AG04449 (cell line): ENCODE measurements at regions not wholly inside any gene's neighbourhood (a gene's known extent, or its start where the extent isn't known, plus 50 kb on each side); places are given as distances from the start of the nearest gene placed in this dataset.

Experiments
- CTCF ChIA-PET: fragments of 350-600 bp; formaldehyde crosslinking; extraction: SDS; loops from one replicate; lab custom pipeline; 2021; ENCODE audit warnings: antibody characterized with exemption; lab: Yijun Ruan, JAX
- POLR2A ChIA-PET: fragments of 400-600, 350-600 bp; formaldehyde crosslinking; extraction: SDS; loops from one replicate; lab custom pipeline; 2020; ENCODE audit warnings: antibody characterized with exemption, inconsistent platforms; lab: Yijun Ruan, JAX
- DNase-seq: peaks from one replicate; pipeline ENCODE4 v3.0.0-alpha.2; 2010; ENCODE audit warnings: low read depth, low spot score
- H3K4me3 ChIP-seq: 2 replicates; pipeline ENCODE4 v1.5.1; 2011; ENCODE audit warnings: low read depth, mild to moderate bottlenecking, control low read depth, low read length
- CTCF ChIP-seq: IDR thresholded peaks from one replicate; pipeline ENCODE4 v1.5.1; 2011; ENCODE audit warnings: mild to moderate bottlenecking, moderate library complexity, low read length, control low read depth, inconsistent platforms; ENCODE audit not compliant: insufficient read depth; ENCODE audit errors: missing control alignments

DNA sequence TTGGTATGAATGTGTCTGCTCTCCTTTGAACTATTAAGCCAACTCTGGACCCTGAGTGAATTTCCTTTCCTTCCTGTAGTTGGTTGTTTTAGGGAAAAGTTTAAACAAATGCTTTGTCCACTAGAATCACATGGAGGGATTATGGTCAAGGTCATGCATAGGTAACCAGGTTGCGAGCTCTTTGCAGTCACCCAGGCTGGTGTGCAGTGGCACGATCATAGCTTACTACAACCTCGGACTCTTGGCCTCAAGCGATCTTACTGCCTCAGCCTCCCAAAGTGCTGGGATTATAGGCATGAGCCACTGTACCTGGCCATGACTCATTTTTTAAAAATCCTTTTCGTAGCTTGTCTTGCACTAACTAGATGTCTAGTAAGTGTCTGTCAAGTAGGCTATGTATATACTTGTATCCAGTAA is 88.0 kb upstream of the SOX4 start:
- no peak for TF ChIP-seq CTCF
- H3K4me3 ChIP-seq, result no peak overlapping the region
- CTCF ChIA-PET, result no interaction called here
- no peak for DNase-seq
- POLR2A ChIA-PET, result no interaction called here

DNA sequence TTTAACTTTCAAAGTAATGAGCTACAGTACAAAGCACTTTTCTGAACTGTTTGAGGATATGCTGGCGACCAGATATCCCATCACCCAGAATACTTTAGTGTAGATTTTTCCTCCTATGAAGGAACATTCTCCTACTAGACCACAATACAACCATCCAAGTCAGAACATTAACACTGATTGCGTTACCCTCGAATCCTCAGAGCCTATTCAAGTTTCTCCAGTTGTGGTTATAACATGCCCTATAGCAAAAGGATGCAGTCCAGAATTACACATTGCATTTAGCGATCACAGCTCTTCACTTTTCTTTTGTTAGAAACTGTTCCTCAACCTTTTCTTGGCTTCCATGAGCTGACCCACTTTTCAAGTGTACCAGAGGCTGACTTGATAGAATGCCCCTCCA is 87.4 kb upstream of the SOX4 start:
- POLR2A ChIA-PET, result interaction anchor here (0.6 kb wide), 1 partner anchor 17 kb away, joined by 3 read pairs; no protein-coding TSS in a partner anchor
- TF ChIP-seq CTCF, result no peak
- CTCF ChIA-PET, result no interaction called here
- no peak overlapping the region for H3K4me3 ChIP-seq
- DNase-seq, result no peak

DNA sequence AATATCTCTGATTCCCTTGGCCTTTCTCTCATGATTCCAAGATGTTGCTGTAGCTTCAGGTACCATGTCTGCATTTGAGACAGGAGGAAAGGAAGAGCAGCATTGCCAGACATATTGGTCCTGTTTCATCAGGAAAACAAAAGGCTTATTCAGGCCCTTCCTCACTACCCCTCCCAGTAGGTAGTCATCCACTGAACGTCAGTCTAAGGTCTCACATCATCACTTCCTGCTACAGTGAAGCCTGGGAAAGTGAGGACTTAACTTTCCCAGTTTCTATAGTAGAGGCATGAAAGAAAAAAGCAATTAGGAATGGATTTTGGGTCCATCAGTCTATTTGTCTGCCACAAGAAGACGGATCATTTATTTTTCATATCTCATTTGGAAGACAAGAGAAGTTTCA is 85.7 kb upstream of the SOX4 start:
- ChIA-PET CTCF (no interaction called here), POLR2A (no interaction called here)
- TF ChIP-seq CTCF, result no peak
- DNase-seq, result no peak
- no peak overlapping the region for H3K4me3 ChIP-seq

DNA sequence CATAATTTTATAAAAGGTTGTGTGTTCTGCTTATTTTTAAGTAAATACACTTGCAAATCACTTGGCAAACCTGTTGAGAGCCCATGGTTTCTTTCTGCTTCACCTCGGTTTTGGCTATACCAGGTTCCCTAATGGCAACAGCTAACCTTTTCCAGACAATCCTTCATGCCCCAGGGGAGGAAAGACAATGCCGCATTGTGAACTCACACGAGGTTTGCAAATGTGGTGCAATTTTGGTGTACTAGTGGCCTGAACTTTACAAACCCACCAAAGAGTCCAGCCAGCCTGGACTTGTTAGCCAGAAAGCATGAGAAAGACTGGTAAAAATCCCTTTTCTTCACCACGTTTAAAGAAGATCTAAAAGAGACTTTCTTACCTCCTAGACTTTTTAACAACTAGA is 84.8 kb upstream of the SOX4 start:
- ChIA-PET CTCF (no interaction called here), POLR2A (no interaction called here)
- DNase-seq, result no peak
- no peak overlapping the region for H3K4me3 ChIP-seq
- no peak for TF ChIP-seq CTCF

DNA sequence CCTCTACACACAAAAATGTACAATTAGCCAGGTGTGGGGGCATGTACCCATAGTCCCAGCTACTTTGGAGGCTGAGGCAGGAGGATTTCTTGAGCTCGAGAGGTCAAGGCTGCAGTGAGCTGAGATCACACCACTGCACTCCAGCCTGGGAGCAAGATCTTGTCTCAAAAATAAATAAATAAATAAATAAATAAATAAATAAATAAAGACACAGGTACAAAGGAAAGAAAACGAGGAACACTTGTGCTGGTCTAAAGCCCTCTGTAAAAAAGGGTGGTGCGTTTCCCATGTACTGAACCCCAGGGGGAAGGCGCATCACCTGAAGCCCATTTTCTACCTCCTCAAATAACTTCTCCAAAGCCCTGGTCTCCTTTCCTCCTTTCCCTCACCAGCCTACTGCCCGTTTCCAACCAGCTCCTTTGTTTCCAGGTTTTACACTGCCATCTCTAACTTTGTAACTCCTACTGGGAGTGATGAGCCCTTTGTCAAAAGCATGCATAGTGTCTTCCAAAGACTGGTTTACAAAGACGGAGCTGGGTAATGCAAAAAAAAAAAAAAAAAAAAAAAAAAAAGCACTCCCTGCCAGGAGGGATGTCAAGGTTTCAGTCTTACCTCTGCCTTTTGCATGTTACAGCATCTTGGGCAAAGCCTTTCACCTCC is 81.5 kb upstream of the SOX4 start:
- no peak for TF ChIP-seq CTCF
- CTCF ChIA-PET, result no interaction called here
- DNase-seq, result no peak
- no peak overlapping the region for H3K4me3 ChIP-seq
- POLR2A ChIA-PET, result no interaction called here

GRCh38 chr6:21514288-21514687 is 79.3 kb upstream of the SOX4 start:
- DNase-seq, result no peak
- ChIA-PET CTCF (no interaction called here), POLR2A (no interaction called here)
- TF ChIP-seq CTCF, result no peak
- no peak overlapping the region for H3K4me3 ChIP-seq
